IPS-15b (cell line): ENCODE measurements at regions not wholly inside any gene's neighbourhood (a gene's known extent, or its start where the extent isn't known, plus 50 kb on each side); places are given as distances from the start of the nearest gene placed in this dataset.
"Not testable (repeated sequence)": the region's sequence is repeated elsewhere in the genome, so short reads cannot be mapped to it uniquely, and the experiment has no call there.

Source experiments
- H3K27me3 ChIP-seq: one replicate; pipeline ENCODE4 v1.6.1; 2013; ENCODE audit warnings: low read length; ENCODE audit not compliant: control insufficient read depth, insufficient read depth
- H3K36me3 ChIP-seq: one replicate; pipeline ENCODE4 v1.6.1; 2013; ENCODE audit warnings: low read length; ENCODE audit not compliant: control insufficient read depth, insufficient read depth
- H3K4me1 ChIP-seq: one replicate; pipeline ENCODE4 v1.6.1; 2013; ENCODE audit warnings: mild to moderate bottlenecking, low read length; ENCODE audit not compliant: control insufficient read depth, insufficient read depth
- H3K4me3 ChIP-seq: one replicate; pipeline ENCODE4 v1.5.1; 2013; ENCODE audit warnings: low read depth, low read length
- H3K9ac ChIP-seq: one replicate; pipeline ENCODE4 v1.6.1; 2013; ENCODE audit warnings: low read depth, mild to moderate bottlenecking, low read length
- H3K9me3 ChIP-seq: one replicate; pipeline ENCODE4 v1.6.1; 2013; ENCODE audit warnings: mild to moderate bottlenecking, low read length; ENCODE audit not compliant: control insufficient read depth, insufficient read depth

DNA sequence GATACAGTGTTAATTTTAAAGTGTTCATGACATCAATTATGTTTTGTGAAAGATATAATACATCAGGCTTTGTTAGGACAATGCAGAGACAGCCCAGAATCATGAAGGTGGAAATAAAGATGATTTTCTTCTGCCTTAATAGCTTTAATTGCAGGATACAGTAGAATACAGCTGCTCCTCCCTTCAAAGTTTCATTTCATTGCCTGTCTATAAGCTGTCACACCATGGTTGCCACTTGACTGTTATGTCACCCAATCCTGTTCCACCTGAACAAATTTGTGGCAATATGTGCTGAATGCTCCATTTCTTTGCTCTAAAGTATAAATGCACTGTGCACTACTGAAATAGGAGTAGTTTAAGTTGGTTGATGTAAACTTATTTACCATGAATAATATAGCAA lies 537.8 kb upstream of the ROBO2 start:
- H3K27me3 ChIP-seq: no peaks in the 10 kb centered on the region
- no peaks in the 10 kb centered on the region for H3K4me1 ChIP-seq
- no peak overlapping the region for H3K4me3 ChIP-seq

DNA sequence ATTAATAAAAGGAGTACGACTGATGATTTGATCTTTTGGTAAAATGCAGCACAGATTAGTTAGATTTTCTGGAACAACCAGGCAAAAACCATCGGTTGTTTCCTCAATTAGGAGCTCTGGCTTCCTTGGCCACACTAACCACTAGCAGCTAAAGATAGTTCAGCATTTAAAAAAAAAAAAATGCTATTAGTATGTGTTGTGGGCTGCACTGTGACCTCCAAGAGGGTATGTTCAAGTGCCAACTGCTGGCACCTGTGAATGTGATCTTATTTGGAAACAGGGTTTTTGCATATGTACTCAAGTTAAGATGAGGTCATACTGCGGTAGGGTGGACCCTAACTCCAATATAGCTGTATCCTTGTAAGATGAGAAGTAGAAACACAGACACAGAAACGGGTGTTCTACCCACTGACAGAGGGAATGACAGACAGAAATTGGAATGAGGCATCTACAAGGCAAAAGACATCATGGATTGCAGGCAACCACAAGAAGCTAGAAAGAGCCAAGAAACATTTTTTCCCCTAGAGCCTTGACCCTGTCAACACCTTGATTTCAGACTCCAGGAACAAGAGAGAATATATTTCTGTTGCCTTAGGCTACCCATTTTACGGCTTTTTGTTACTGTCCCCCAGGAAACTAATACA lies 534.6 kb upstream of the ROBO2 start:
- H3K4me1 ChIP-seq: no peaks in the 10 kb centered on the region
- no peaks in the 10 kb centered on the region for H3K9me3 ChIP-seq
- no peak overlapping the region for H3K9ac ChIP-seq
- no peaks in the 10 kb centered on the region for H3K27me3 ChIP-seq
- no peak overlapping the region for H3K4me3 ChIP-seq
- no peaks in the 10 kb centered on the region for H3K36me3 ChIP-seq

More for the DNA sequence above, 537.8 kb upstream of the ROBO2 start:
- Histone ChIP-seq H3K9ac (no peak overlapping the region), H3K9me3 (no peaks in the 10 kb centered on the region), H3K36me3 (no peaks in the 10 kb centered on the region)

DNA sequence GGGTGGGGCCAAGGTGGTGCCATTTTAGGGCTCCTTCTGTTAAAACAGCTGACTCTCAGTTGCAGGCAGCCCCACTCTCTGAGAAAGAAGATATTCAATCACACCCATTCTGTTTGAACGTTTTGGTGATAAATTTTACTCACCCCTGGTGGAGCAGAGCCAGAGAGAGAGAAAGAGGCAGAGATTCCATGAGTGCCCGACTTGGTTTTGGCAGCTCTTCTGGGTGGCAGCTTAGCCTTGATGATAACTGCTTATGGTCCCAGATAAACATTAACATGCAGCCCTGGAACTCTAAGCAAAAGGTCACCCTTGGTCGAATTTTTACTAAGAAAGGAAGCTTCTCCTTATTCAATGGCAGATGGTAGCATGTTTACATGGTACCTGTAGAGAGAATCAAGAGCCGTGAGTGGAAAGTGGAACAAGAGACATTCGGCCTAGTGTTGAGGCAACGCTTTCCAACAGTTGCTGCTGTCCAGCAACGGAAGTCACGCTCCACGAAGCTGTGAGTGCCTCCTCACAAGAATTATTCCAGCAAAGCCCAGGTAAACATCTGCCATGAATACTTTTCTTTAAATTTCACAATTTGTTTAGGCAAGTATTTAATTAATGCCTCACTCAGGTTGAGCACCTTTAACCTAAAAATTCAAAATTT lies 530.6 kb upstream of the ROBO2 start:
- Histone ChIP-seq H3K27me3 (no peaks in the 10 kb centered on the region), H3K4me3 (no peak overlapping the region), H3K36me3 (no peaks in the 10 kb centered on the region), H3K9ac (no peak overlapping the region), H3K4me1 (no peaks in the 10 kb centered on the region), H3K9me3 (no peaks in the 10 kb centered on the region)

DNA sequence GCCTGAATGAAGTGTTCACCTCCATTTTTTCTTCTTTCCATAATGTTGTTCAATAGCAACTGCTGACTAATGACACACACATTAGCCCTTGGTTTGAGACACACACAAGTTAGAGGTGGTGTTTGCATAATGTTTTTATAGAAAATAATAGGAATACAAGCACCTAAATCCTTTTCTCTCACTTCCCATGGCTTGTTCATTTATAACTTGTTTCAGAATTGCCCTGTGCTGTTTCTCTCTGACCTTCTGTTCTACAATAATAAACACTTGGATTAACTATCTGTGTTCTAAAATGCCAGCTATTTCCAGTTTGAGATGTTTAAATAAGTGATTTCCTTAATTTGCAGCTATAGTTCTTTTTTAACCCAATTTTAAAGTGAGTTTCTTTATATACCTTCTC lies 525.1 kb upstream of the ROBO2 start:
- no peaks in the 10 kb centered on the region for H3K36me3 ChIP-seq
- no peaks in the 10 kb centered on the region for H3K27me3 ChIP-seq
- H3K4me3 ChIP-seq: no peak overlapping the region
- H3K9ac ChIP-seq: no peak overlapping the region
- H3K4me1 ChIP-seq: no peaks in the 10 kb centered on the region
- H3K9me3 ChIP-seq: no peaks in the 10 kb centered on the region

DNA sequence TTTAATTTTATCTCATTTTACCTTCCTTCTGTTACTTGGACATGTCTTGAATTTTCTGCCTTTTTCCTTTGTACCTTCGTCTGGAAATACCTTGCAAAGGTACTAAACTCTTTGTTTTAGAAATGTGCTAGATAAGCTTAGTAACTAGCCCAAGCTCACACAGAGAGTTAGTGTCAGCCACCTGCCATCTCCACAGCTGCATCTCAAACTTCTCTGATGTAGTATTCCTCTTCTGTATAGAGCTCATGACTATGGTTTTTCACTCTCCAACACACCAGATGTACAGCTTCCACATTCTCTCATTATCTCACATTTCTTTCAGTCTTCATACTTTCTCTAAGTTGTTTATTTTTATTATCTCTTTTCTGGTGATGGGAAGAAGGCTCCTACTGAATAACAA lies 516.6 kb upstream of the ROBO2 start:
- no peaks in the 10 kb centered on the region for H3K9me3 ChIP-seq
- H3K4me3 ChIP-seq: no peak overlapping the region

GRCh38 chr3:76525726-76526125 lies 514.2 kb upstream of the ROBO2 start:
- no peaks in the 10 kb centered on the region for H3K36me3 ChIP-seq
- no peak overlapping the region for H3K4me3 ChIP-seq
- H3K27me3 ChIP-seq: no peaks in the 10 kb centered on the region
- H3K9ac ChIP-seq: no peak overlapping the region
- H3K4me1 ChIP-seq: no peaks in the 10 kb centered on the region
- no peaks in the 10 kb centered on the region for H3K9me3 ChIP-seq

More for the DNA sequence above, 516.6 kb upstream of the ROBO2 start:
- H3K36me3 ChIP-seq: no peaks in the 10 kb centered on the region
- no peaks in the 10 kb centered on the region for H3K4me1 ChIP-seq
- no peak overlapping the region for H3K9ac ChIP-seq
- H3K27me3 ChIP-seq: no peaks in the 10 kb centered on the region

GRCh38 chr3:76527773-76528172 lies 512.1 kb upstream of the ROBO2 start:
- H3K4me3 ChIP-seq: no peak overlapping the region
- no peaks in the 10 kb centered on the region for H3K9me3 ChIP-seq
- no peaks in the 10 kb centered on the region for H3K36me3 ChIP-seq
- H3K27me3 ChIP-seq: no peaks in the 10 kb centered on the region
- H3K4me1 ChIP-seq: no peaks in the 10 kb centered on the region
- no peak overlapping the region for H3K9ac ChIP-seq

GRCh38 chr3:76532158-76532822 lies 507.6 kb upstream of the ROBO2 start:
- H3K27me3 ChIP-seq: no peaks in the 10 kb centered on the region
- no peaks in the 10 kb centered on the region for H3K4me1 ChIP-seq

DNA sequence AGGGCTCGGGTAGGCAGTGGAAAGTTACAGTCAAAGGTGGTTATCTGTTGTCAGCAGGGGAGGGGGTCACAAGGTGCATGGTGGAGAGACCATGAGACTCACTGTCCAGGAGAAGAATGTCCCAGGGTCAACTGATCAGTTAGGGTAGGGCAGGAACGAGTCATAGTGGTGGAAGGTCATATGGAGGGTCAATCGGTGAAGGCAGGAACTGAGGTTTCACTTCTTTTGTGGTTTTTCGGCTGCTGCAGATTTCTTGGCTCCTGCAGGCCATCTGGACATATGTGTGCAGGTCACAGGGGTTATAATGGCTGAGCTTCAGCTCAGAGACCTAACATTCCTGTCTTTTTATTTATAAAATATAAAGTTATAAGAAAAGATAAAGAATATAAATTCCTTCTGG lies 506.2 kb upstream of the ROBO2 start:
- H3K4me3 ChIP-seq, H3K9me3 ChIP-seq, H3K27me3 ChIP-seq, H3K36me3 ChIP-seq, H3K9ac ChIP-seq, H3K4me1 ChIP-seq: not testable (repeated sequence)

More at GRCh38 chr3:76532158-76532822, 507.6 kb upstream of the ROBO2 start:
- H3K9me3 ChIP-seq: no peaks in the 10 kb centered on the region
- no peak overlapping the region for H3K9ac ChIP-seq
- H3K36me3 ChIP-seq: no peaks in the 10 kb centered on the region
- no peak overlapping the region for H3K4me3 ChIP-seq

- not testable (repeated sequence) for H3K9ac ChIP-seq, H3K36me3 ChIP-seq, H3K9me3 ChIP-seq, H3K27me3 ChIP-seq, H3K4me1 ChIP-seq, H3K4me3 ChIP-seq
Measured at GRCh38 chr3:76537857-76538256, 502.0 kb upstream of the ROBO2 start.

- Histone ChIP-seq H3K4me3 (no peak overlapping the region), H3K36me3 (no peaks in the 10 kb centered on the region), H3K4me1 (no peaks in the 10 kb centered on the region), H3K9me3 (no peaks in the 10 kb centered on the region), H3K9ac (no peak overlapping the region), H3K27me3 (no peaks in the 10 kb centered on the region)
Measured at GRCh38 chr3:76547674-76548073, 492.2 kb upstream of the ROBO2 start.
